ENCODE measurements at regions not wholly inside any gene's neighbourhood (a gene's known extent, or its start where the extent isn't known, plus 50 kb on each side); places are given as distances from the start of the nearest gene placed in this dataset.

DNA sequence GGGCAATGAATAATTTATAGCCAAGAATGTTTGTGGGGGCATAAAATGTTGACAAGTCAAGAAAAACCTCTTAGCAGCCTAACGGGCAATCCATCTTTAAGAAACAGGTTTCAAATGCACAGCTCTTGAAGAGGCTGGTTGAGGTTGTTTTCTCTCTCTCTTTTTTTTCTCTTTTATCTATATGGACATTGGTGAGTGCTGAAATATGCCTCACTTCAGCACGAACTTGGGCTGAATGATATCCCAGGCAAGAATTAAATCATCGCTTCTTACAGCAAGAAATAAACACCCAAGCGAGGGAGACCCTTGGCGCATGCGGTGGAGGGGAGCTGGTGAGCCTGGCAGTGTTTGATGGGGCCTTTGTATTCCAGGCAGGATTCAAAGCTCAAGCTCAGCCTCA, 160.9 kb downstream of the OAT start:
- no peak for TF ChIP-seq POLR2A (IDR thresholded peaks at IDR 0.05)
- TF ChIP-seq, protein P1, sequence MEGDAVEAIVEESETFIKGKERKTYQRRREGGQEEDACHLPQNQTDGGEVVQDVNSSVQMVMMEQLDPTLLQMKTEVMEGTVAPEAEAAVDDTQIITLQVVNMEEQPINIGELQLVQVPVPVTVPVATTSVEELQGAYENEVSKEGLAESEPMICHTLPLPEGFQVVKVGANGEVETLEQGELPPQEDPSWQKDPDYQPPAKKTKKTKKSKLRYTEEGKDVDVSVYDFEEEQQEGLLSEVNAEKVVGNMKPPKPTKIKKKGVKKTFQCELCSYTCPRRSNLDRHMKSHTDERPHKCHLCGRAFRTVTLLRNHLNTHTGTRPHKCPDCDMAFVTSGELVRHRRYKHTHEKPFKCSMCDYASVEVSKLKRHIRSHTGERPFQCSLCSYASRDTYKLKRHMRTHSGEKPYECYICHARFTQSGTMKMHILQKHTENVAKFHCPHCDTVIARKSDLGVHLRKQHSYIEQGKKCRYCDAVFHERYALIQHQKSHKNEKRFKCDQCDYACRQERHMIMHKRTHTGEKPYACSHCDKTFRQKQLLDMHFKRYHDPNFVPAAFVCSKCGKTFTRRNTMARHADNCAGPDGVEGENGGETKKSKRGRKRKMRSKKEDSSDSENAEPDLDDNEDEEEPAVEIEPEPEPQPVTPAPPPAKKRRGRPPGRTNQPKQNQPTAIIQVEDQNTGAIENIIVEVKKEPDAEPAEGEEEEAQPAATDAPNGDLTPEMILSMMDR (IDR thresholded peaks at IDR 0.05), result no peak

Data from Peyer's patch (tissue), 4 donors.